Stomach (tissue), 8 donors: ENCODE measurements at regions not wholly inside any gene's neighbourhood (a gene's known extent, or its start where the extent isn't known, plus 50 kb on each side); places are given as distances from the start of the nearest gene placed in this dataset.

ENCODE experiments used
- DNase-seq, 2 donors: peaks; one replicate each; pipeline versions ENCODE4 v3.0.0 to v3.0.0-alpha.2; 2013 to 2019
- H3K27ac ChIP-seq, 5 donors: fragments of 200-600 bp in 4 of 5; sonication (generic) in 4 of 5; one replicate each; pipeline ENCODE4 v1.5.1; 2013 to 2019; ENCODE audit warnings: mild to moderate bottlenecking in 1 of 5, moderate library complexity in 1 of 5
- H3K27me3 ChIP-seq, 3 donors: fragments of 200-600 bp; sonication (generic); one replicate each; pipeline ENCODE4 v1.5.1; 2017 to 2019; ENCODE audit warnings: mixed run types in 1 of 3
- H3K36me3 ChIP-seq, 4 donors: fragments of 200-600 bp; sonication (generic); 1 replicate in 3 of 4; 2 replicates in 1 of 4; pipeline ENCODE4 v1.5.1; 2016 to 2019
- H3K4me1 ChIP-seq, 4 donors: fragments of 200-600 bp; sonication (generic); one replicate each; pipeline ENCODE4 v1.5.1; 2016 to 2019
- H3K4me3 ChIP-seq, 4 donors: fragments of 200-600 bp; sonication (generic) in 3 of 4; one replicate each; pipeline ENCODE4 v1.5.1; 2016 to 2019; ENCODE audit warnings: mild to moderate bottlenecking in 1 of 4
- H3K9me3 ChIP-seq, 4 donors: fragments of 200-600 bp; sonication (generic); one replicate each; pipeline ENCODE4 v1.5.1; 2016 to 2019
- CTCF ChIP-seq, 7 experiments: fragments of 450-650 bp in 4 of 7; fragments of 200-600 bp in 3 of 7; sonication (generic) in 3 of 7; IDR thresholded peaks; one replicate each; pipeline ENCODE4 v1.5.1; 2016 to 2019; ENCODE audit warnings: antibody characterized with exemption in 7 of 7, control low read depth in 2 of 7, mild to moderate bottlenecking in 1 of 7
- EP300 ChIP-seq: sonication (generic); formaldehyde crosslinking; IDR thresholded peaks from one replicate; pipeline ENCODE4 v1.6.1; 2017; ENCODE audit warnings: antibody characterized with exemption
- POLR2A ChIP-seq, 4 donors: fragments of 450-650 bp; IDR thresholded peaks; one replicate each; pipeline ENCODE4 v1.6.1; 2016; ENCODE audit warnings: antibody characterized with exemption in 4 of 4, control low read depth in 2 of 4, mild to moderate bottlenecking in 1 of 4, moderate library complexity in 1 of 4
- POLR2AphosphoS5 ChIP-seq, 3 donors: sonication (generic); formaldehyde crosslinking; IDR thresholded peaks; one replicate each; pipeline ENCODE4 v1.6.1; 2016; ENCODE audit warnings: antibody characterized with exemption in 3 of 3
- WGBS, 5 donors: extraction: QIAGEN DNeasy Blood & Tissue Kit in 3 of 5; methylation state at CpG; one replicate each; pipeline versions ENCODE4 v1.1.5 to v1.1.7; 2013 to 2018; 5-methylcytosine and 5-hydroxymethylcytosine counted together
- intact Hi-C: fragments of 100-400 bp; cut with DNase I; formaldehyde crosslinking; loops from one replicate; pipeline ENCODE4 v1.15.1; 2023; ENCODE audit warnings: low total_unique reads
- donor health status: healthy with polysubstance abuse.
- donor health status: Bipolar disorder and iron deficiency.
- donor health status: healthy.

- Histone ChIP-seq H3K36me3 (no peaks in the 10 kb centered on the region), H3K4me1 (peaks cover 5 to 12% (median 8%) of the 10 kb centered on the region in 4 donors), H3K9me3 (no peaks in the 10 kb centered on the region), H3K4me3 (no peak overlapping the region), H3K27me3 (no peaks in the 10 kb centered on the region), H3K27ac (no peak overlapping the region)
- WGBS, 5 donors: 94 to 98% (median 96%) methylated on average over 6 of the region's 6 CpGs
- intact Hi-C loops: no loop called here
- DNase-seq: no peak
- TF ChIP-seq POLR2AphosphoS5 (IDR thresholded peaks at IDR 0.05): no peak
- TF ChIP-seq EP300: no peak
- TF ChIP-seq CTCF (IDR thresholded peaks at IDR 0.05): no peak
- no peak for TF ChIP-seq POLR2A (IDR thresholded peaks at IDR 0.05)
These were observed 206.5 kb downstream of the AUH start for GRCh38 chr9:91155181-91155580.

GRCh38 chr9:91155746-91156376, 205.9 kb downstream of the AUH start:
- no peak for DNase-seq
- TF ChIP-seq POLR2AphosphoS5 (IDR thresholded peaks at IDR 0.05) (no peak), CTCF (IDR thresholded peaks at IDR 0.05) (no peak), EP300 (no peak), POLR2A (IDR thresholded peaks at IDR 0.05) (no peak)
- WGBS, 5 donors: 80 to 95% (median 94%) methylated on average over 7 of the region's 7 CpGs
- no peak overlapping the region for H3K27ac ChIP-seq
- no peaks in the 10 kb centered on the region for H3K36me3 ChIP-seq
- no peaks in the 10 kb centered on the region for H3K9me3 ChIP-seq
- no peaks in the 10 kb centered on the region for H3K27me3 ChIP-seq
- no peak overlapping the region for H3K4me3 ChIP-seq
- intact Hi-C loops: no loop called here
- H3K4me1 ChIP-seq: peaks cover 7 to 15% (median 8%) of the 10 kb centered on the region in 4 donors

- H3K4me1 ChIP-seq: peaks cover 7 to 15% (median 8%) of the 10 kb centered on the region in 4 donors
- peak; percentile 37 to 54 for DNase-seq
- H3K27me3 ChIP-seq: no peaks in the 10 kb centered on the region
- no peak overlapping the region for H3K27ac ChIP-seq
- 64 to 78% (median 68%) methylated on average over 10 of the region's 10 CpGs for WGBS, 5 donors
- no peak for TF ChIP-seq POLR2AphosphoS5 (IDR thresholded peaks at IDR 0.05)
- TF ChIP-seq CTCF (IDR thresholded peaks at IDR 0.05): no peak
- no peak overlapping the region for H3K4me3 ChIP-seq
- intact Hi-C loops: no loop called here
- no peaks in the 10 kb centered on the region for H3K36me3 ChIP-seq
- no peaks in the 10 kb centered on the region for H3K9me3 ChIP-seq
These were observed 205.1 kb downstream of the AUH start for GRCh38 chr9:91156451-91157234.

- intact Hi-C loops: no loop called here
- Histone ChIP-seq H3K36me3 (no peaks in the 10 kb centered on the region), H3K9me3 (no peaks in the 10 kb centered on the region), H3K4me1 (peaks cover 7 to 20% (median 14%) of the 10 kb centered on the region in 4 donors), H3K27ac (no peak overlapping the region), H3K27me3 (no peaks in the 10 kb centered on the region), H3K4me3 (no peak overlapping the region)
- no peak for DNase-seq
- 86 to 100% (median 96%) methylated on average over 2 of the region's 2 CpGs for WGBS, 5 donors
- TF ChIP-seq EP300: no peak
- TF ChIP-seq CTCF (IDR thresholded peaks at IDR 0.05): no peak
- no peak for TF ChIP-seq POLR2AphosphoS5 (IDR thresholded peaks at IDR 0.05)
- no peak for TF ChIP-seq POLR2A (IDR thresholded peaks at IDR 0.05)
These were observed 203.8 kb downstream of the AUH start for GRCh38 chr9:91157883-91158282.
